Caco-2 (cell line): ENCODE measurements at regions not wholly inside any gene's neighbourhood (a gene's known extent, or its start where the extent isn't known, plus 50 kb on each side); places are given as distances from the start of the nearest gene placed in this dataset.

Source experiments
- BruUV-seq: library from RNA; stranded (reverse); fragments of 400-500 nt; replicated peaks from 2 replicates; lab custom pipeline; 2021; lab: Mats Ljungman, UMichigan
- CTCF ChIA-PET: fragments of 300-600 bp; sonication (Branson Sonifier 250); formaldehyde crosslinking; loops from one replicate; lab custom pipeline; 2022; ENCODE audit warnings: antibody characterized with exemption; lab: Charles Lee
- POLR2A ChIA-PET: fragments of 300-600 bp; sonication (Branson Sonifier 250); formaldehyde crosslinking; loops from one replicate; lab custom pipeline; 2022; ENCODE audit warnings: antibody characterized with exemption; lab: Charles Lee
- DNase-seq, 2 experiments: peaks; one replicate each; pipeline versions ENCODE4 v3.0.0 to v3.0.0-alpha.2; 2020 to 2022
- H3K27me3 ChIP-seq: replicated peaks from 2 replicates; pipeline ENCODE4 v1.6.0; 2011; ENCODE audit warnings: low read length; ENCODE audit not compliant: control insufficient read depth, insufficient read depth
- H3K36me3 ChIP-seq: 2 replicates; pipeline ENCODE4 v1.5.1; 2011; ENCODE audit warnings: low read length; ENCODE audit not compliant: control insufficient read depth, insufficient read depth
- H3K4me1 ChIP-seq: fragments of 250-450 bp; sonication (Bioruptor Pico); 2 replicates; pipeline ENCODE4 v1.5.1; 2020; ENCODE audit warnings: mild to moderate bottlenecking
- H3K4me3 ChIP-seq: 2 replicates; pipeline ENCODE4 v1.5.1; 2011; ENCODE audit warnings: low read depth, mild to moderate bottlenecking, control low read depth, low read length
- H3K9me3 ChIP-seq: fragments of 250-450 bp; sonication (Bioruptor Pico); 2 replicates; pipeline ENCODE4 v1.5.1; 2020; ENCODE audit warnings: mild to moderate bottlenecking, moderate library complexity
- H3K27ac Mint-ChIP-seq: one replicate; pipeline ENCODE4 v1.8.0; 2022; ENCODE audit warnings: mixed read lengths; ENCODE audit not compliant: unreplicated experiment
- H3K27me3 Mint-ChIP-seq: one replicate; pipeline ENCODE4 v1.8.0; 2022; ENCODE audit warnings: mixed read lengths; ENCODE audit not compliant: insufficient read depth, unreplicated experiment
- H3K36me3 Mint-ChIP-seq: one replicate; pipeline ENCODE4 v1.8.0; 2022; ENCODE audit warnings: mild to moderate bottlenecking, mixed read lengths; ENCODE audit not compliant: insufficient read depth, unreplicated experiment
- H3K4me1 Mint-ChIP-seq: one replicate; pipeline ENCODE4 v1.8.0; 2022; ENCODE audit warnings: low read depth, mixed read lengths; ENCODE audit not compliant: unreplicated experiment
- H3K4me3 Mint-ChIP-seq: one replicate; pipeline ENCODE4 v1.8.0; 2022; ENCODE audit warnings: mild to moderate bottlenecking, moderate library complexity, mixed read lengths; ENCODE audit not compliant: unreplicated experiment
- H3K9me3 Mint-ChIP-seq: one replicate; pipeline ENCODE4 v1.8.0; 2022; ENCODE audit warnings: mixed read lengths; ENCODE audit not compliant: unreplicated experiment
- intact Hi-C: fragments of 100-400 bp; cut with micrococcal nuclease; formaldehyde crosslinking; loops from one replicate; pipeline ENCODE4 v1.10.0; 2022; ENCODE audit not compliant: unreplicated experiment
- TF ChIP-seq, protein P1 (sequence below), 2 experiments: fragments of 200-600 bp in 1 of 2; IDR thresholded peaks; 1 replicate in 1 of 2; 2 replicates in 1 of 2; pipeline versions ENCODE4 v1.5.1 to v1.8.0; 2011 to 2022; ENCODE audit warnings: antibody characterized with exemption in 1 of 2, control low read depth in 1 of 2, inconsistent platforms in 1 of 2, low read depth in 1 of 2, low read length in 1 of 2, mild to moderate bottlenecking in 1 of 2, moderate library complexity in 1 of 2; ENCODE audit not compliant: insufficient read depth in 1 of 2, severe bottlenecking in 1 of 2, unreplicated experiment in 1 of 2

- CTCF ChIA-PET = interaction anchor here (0.6 kb wide), 1 partner anchor 11 kb away, joined by 3 read pairs; no protein-coding TSS in a partner anchor
- peaks cover 9% of the 10 kb centered on the region for H3K9me3 Mint-ChIP-seq
- intact Hi-C loops = no loop called here
Measured at GRCh38 chr4:138949866-138950265, 65.7 kb upstream of the NOCT start.

GRCh38 chr4:138948918-138949317 is 66.7 kb upstream of the NOCT start:
- intact Hi-C loops = no loop called here
- Mint-ChIP-seq H3K27me3 (no peaks in the 10 kb centered on the region), H3K4me3 (no peak overlapping the region), H3K4me1 (peaks cover 26% of the 10 kb centered on the region), H3K36me3 (no peaks in the 10 kb centered on the region), H3K27ac (peak overlapping the region; percentile 38), H3K9me3 (peaks cover 9% of the 10 kb centered on the region)
- TF ChIP-seq, protein P1, sequence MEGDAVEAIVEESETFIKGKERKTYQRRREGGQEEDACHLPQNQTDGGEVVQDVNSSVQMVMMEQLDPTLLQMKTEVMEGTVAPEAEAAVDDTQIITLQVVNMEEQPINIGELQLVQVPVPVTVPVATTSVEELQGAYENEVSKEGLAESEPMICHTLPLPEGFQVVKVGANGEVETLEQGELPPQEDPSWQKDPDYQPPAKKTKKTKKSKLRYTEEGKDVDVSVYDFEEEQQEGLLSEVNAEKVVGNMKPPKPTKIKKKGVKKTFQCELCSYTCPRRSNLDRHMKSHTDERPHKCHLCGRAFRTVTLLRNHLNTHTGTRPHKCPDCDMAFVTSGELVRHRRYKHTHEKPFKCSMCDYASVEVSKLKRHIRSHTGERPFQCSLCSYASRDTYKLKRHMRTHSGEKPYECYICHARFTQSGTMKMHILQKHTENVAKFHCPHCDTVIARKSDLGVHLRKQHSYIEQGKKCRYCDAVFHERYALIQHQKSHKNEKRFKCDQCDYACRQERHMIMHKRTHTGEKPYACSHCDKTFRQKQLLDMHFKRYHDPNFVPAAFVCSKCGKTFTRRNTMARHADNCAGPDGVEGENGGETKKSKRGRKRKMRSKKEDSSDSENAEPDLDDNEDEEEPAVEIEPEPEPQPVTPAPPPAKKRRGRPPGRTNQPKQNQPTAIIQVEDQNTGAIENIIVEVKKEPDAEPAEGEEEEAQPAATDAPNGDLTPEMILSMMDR (IDR thresholded peaks at IDR 0.05; ENCODE audit: insufficient read depth in 1 of 2, low read depth in 1 of 2, low read length in 1 of 2, severe bottlenecking in 1 of 2, unreplicated experiment in 1 of 2) = no peak
- Histone ChIP-seq H3K36me3 (no peaks in the 10 kb centered on the region), H3K4me3 (no peak overlapping the region), H3K27me3 (no peaks in the 10 kb centered on the region), H3K4me1 (0 out of 2 replicates have a peak, but pooled peaks cover 5% of the 10 kb centered on the region), H3K9me3 (no peaks in the 10 kb centered on the region)
- peak in 1 of 2 experiments; percentile 22 for DNase-seq
- POLR2A ChIA-PET = interaction anchor here (0.5 kb wide), 1 partner anchor 206 kb away, joined by 3 read pairs; no protein-coding TSS in a partner anchor
- no TSS peak for BruUV-seq
- CTCF ChIA-PET = interaction anchor here (0.7 kb wide), 1 partner anchor 24 kb away, joined by 5 read pairs; no protein-coding TSS in a partner anchor

More at GRCh38 chr4:138949866-138950265, 65.7 kb upstream of the NOCT start:
- no peaks in the 10 kb centered on the region for H3K36me3 ChIP-seq
- no peaks in the 10 kb centered on the region for H3K36me3 Mint-ChIP-seq
- H3K4me3 Mint-ChIP-seq = no peak overlapping the region
- no peak overlapping the region for H3K4me3 ChIP-seq
- no TSS peak for BruUV-seq
- TF ChIP-seq, protein P1 (IDR thresholded peaks at IDR 0.05; ENCODE audit: insufficient read depth in 1 of 2, low read depth in 1 of 2, low read length in 1 of 2, severe bottlenecking in 1 of 2, unreplicated experiment in 1 of 2) = no peak
- 0 out of 2 replicates have a peak, but pooled peaks cover 13% of the 10 kb centered on the region for H3K4me1 ChIP-seq
- no peaks in the 10 kb centered on the region for H3K27me3 Mint-ChIP-seq
- POLR2A ChIA-PET = no interaction called here
- DNase-seq = no peak
- peaks cover 34% of the 10 kb centered on the region for H3K4me1 Mint-ChIP-seq
- H3K9me3 ChIP-seq = no peaks in the 10 kb centered on the region
- H3K27me3 ChIP-seq = no peaks in the 10 kb centered on the region
- H3K27ac Mint-ChIP-seq = peak overlapping the region; percentile 38

DNA sequence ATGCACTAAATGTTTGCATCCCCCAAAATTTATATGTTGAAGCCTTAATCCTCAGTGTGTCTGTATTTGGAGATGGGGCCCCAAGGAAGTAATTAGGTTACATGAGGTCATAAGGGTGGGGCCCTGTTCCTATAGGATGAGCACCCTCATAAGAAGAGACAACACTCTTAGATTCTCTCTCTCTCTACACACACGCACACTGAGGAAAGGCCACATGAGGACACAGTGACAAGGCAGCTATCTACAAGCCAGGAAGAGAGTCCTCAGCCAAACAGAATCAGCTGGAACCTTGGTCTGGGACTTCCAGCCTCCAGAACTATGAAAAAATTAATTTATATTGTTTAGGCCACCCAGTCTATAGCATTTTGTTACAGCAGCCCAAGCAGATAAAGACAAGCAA is 69.3 kb upstream of the NOCT start:
- no peak overlapping the region for H3K4me3 Mint-ChIP-seq
- no peak overlapping the region for H3K27ac Mint-ChIP-seq
- intact Hi-C loops = no loop called here
- TF ChIP-seq, protein P1 (IDR thresholded peaks at IDR 0.05; ENCODE audit: insufficient read depth in 1 of 2, low read depth in 1 of 2, low read length in 1 of 2, severe bottlenecking in 1 of 2, unreplicated experiment in 1 of 2) = no peak
- POLR2A ChIA-PET = no interaction called here
- no peaks in the 10 kb centered on the region for H3K27me3 Mint-ChIP-seq
- H3K9me3 Mint-ChIP-seq = peaks cover 9% of the 10 kb centered on the region
- Histone ChIP-seq H3K27me3 (no peaks in the 10 kb centered on the region), H3K36me3 (no peaks in the 10 kb centered on the region), H3K4me3 (no peak overlapping the region), H3K4me1 (0 out of 2 replicates have a peak, but pooled peaks cover 5% of the 10 kb centered on the region), H3K9me3 (no peaks in the 10 kb centered on the region)
- no peak for DNase-seq
- peaks cover 26% of the 10 kb centered on the region for H3K4me1 Mint-ChIP-seq
- CTCF ChIA-PET = no interaction called here
- H3K36me3 Mint-ChIP-seq = no peaks in the 10 kb centered on the region
- no TSS peak for BruUV-seq
